SK-N-SH (cell line): ENCODE measurements at regions not wholly inside any gene's neighbourhood (a gene's known extent, or its start where the extent isn't known, plus 50 kb on each side); places are given as distances from the start of the nearest gene placed in this dataset.

Source experiments
- CTCF ChIA-PET: fragments of 300-600, 350-600 bp; formaldehyde crosslinking; extraction: SDS; loops from one replicate; lab custom pipeline; 2021; lab: Yijun Ruan, JAX
- POLR2A ChIA-PET: fragments of 350-600 bp; sonication (Branson Sonifier 250); formaldehyde crosslinking; extraction: SDS; loops from one replicate; lab custom pipeline; 2020; ENCODE audit warnings: antibody characterized with exemption, inconsistent platforms; lab: Yijun Ruan, JAX
- DNase-seq: peaks from one replicate; pipeline ENCODE4 v3.0.0; 2012
- H2AFZ ChIP-seq: fragments of 200-600 bp; sonication (generic); 2 replicates; pipeline ENCODE4 v1.8.1; 2016; ENCODE audit warnings: antibody characterized with exemption, mild to moderate bottlenecking, low read depth
- H3F3A ChIP-seq: fragments of 200-600 bp; sonication (generic); replicated peaks from 2 replicates; pipeline ENCODE3; 2016; ENCODE audit warnings: antibody characterized with exemption, mild to moderate bottlenecking; ENCODE audit not compliant: insufficient read depth
- H3K27ac ChIP-seq, 2 experiments: fragments of 200-500 bp in 1 of 2; fragments of 200-600 bp in 1 of 2; sonication (Bioruptor generic) in 1 of 2; sonication (generic), shearing (Covaris generic) in 1 of 2; 2 replicates each; pipeline versions ENCODE4 v1.5.1 to v1.6.1; 2014 to 2016; ENCODE audit warnings: low read depth in 2 of 2, inconsistent platforms in 1 of 2, low read length in 1 of 2, mild to moderate bottlenecking in 1 of 2, mixed read lengths in 1 of 2
- H3K27me3 ChIP-seq: fragments of 200-600 bp; sonication (generic), shearing (Covaris generic); 2 replicates; pipeline ENCODE4 v1.6.1; 2016; ENCODE audit warnings: mixed run types; ENCODE audit not compliant: insufficient read depth
- H3K36me3 ChIP-seq, 2 experiments: fragments of 200-500 bp in 1 of 2; fragments of 200-600 bp in 1 of 2; sonication (Bioruptor generic) in 1 of 2; sonication (generic) in 1 of 2; replicated peaks in 1 of 2; 2 replicates each; pipeline versions ENCODE3 to v1.5.1; 2014 to 2016; ENCODE audit warnings: low read length in 1 of 2, mild to moderate bottlenecking in 1 of 2; ENCODE audit not compliant: insufficient read depth in 2 of 2, control insufficient read depth in 1 of 2
- H3K4me1 ChIP-seq, 2 experiments: fragments of 200-500 bp in 1 of 2; fragments of 200-600 bp in 1 of 2; sonication (Bioruptor generic) in 1 of 2; sonication (generic), shearing (Covaris generic) in 1 of 2; 2 replicates each; pipeline versions ENCODE4 v1.5.1 to v1.6.1; 2014 to 2016; ENCODE audit warnings: low read depth in 1 of 2, low read length in 1 of 2, mixed run types in 1 of 2; ENCODE audit not compliant: insufficient read depth in 2 of 2, control insufficient read depth in 1 of 2
- H3K4me2 ChIP-seq: fragments of 200-600 bp; sonication (generic), shearing (Covaris generic); 2 replicates; pipeline ENCODE4 v1.6.1; 2017; ENCODE audit warnings: mixed run types
- H3K4me3 ChIP-seq, 2 experiments: fragments of 200-500 bp in 1 of 2; fragments of 200-600 bp in 1 of 2; sonication (Bioruptor generic) in 1 of 2; sonication (generic), shearing (Covaris generic) in 1 of 2; 2 replicates each; pipeline versions ENCODE4 v1.5.1 to v1.8.1; 2014 to 2016; ENCODE audit warnings: low read depth in 2 of 2, inconsistent platforms in 1 of 2, low read length in 1 of 2, mild to moderate bottlenecking in 1 of 2, mixed read lengths in 1 of 2, moderate library complexity in 1 of 2
- H3K79me2 ChIP-seq: fragments of 200-600 bp; sonication (generic); 2 replicates; pipeline ENCODE4 v1.8.1; 2017; ENCODE audit warnings: mild to moderate bottlenecking; ENCODE audit not compliant: insufficient read depth
- H3K9ac ChIP-seq: fragments of 200-600 bp; sonication (generic); 2 replicates; pipeline ENCODE4 v1.6.1; 2017; ENCODE audit warnings: mixed run types
- H3K9me2 ChIP-seq: fragments of 200-600 bp; sonication (generic); 2 replicates; pipeline ENCODE4 v1.6.1; 2017; ENCODE audit warnings: mixed run types
- H3K9me3 ChIP-seq: fragments of 200-600 bp; sonication (generic); 2 replicates; pipeline ENCODE4 v1.6.1; 2017; ENCODE audit warnings: mixed run types, mild to moderate bottlenecking, moderate library complexity
- H4K20me1 ChIP-seq: fragments of 200-600 bp; sonication (generic); 2 replicates; pipeline ENCODE4 v1.6.1; 2017; ENCODE audit warnings: mild to moderate bottlenecking, mixed run types; ENCODE audit not compliant: insufficient read depth
- CHD2 ChIP-seq: fragments of 150-350 bp; IDR thresholded peaks from 2 replicates; pipeline ENCODE4 v1.6.1; 2018; ENCODE audit warnings: low read length; ENCODE audit not compliant: partially characterized antibody
- EP300 ChIP-seq, 2 experiments: IDR thresholded peaks; 2 replicates each; pipeline versions ENCODE4 v1.4.0 to v1.6.1; 2012; ENCODE audit warnings: borderline replicate concordance in 1 of 2, low read depth in 1 of 2, low read length in 1 of 2
- EZH2phosphoT487 ChIP-seq: fragments of 200-600 bp; sonication (generic); IDR thresholded peaks from 2 replicates; pipeline ENCODE4 v1.6.1; 2017; ENCODE audit warnings: low read depth, mixed run types, mild to moderate bottlenecking, antibody characterized with exemption, moderate library complexity, borderline replicate concordance
- FOSL2 ChIP-seq: IDR thresholded peaks from 2 replicates; pipeline ENCODE4 v1.4.0; 2012; ENCODE audit warnings: low read depth, mild to moderate bottlenecking, moderate library complexity, borderline replicate concordance
- FOXJ3 ChIP-seq: sonication (generic); formaldehyde crosslinking; IDR thresholded peaks from 2 replicates; pipeline ENCODE4 v1.5.1; 2020; ENCODE audit warnings: mild to moderate bottlenecking, missing genetic modification reagents
- FOXM1 ChIP-seq: IDR thresholded peaks from 2 replicates; pipeline ENCODE4 v1.4.0; 2012; ENCODE audit warnings: low read depth, mild to moderate bottlenecking
- GABPA ChIP-seq: IDR thresholded peaks from 2 replicates; pipeline ENCODE4 v1.4.0; 2012; ENCODE audit warnings: low read depth, mild to moderate bottlenecking
- GATA2 ChIP-seq: sonication (generic); formaldehyde crosslinking; IDR thresholded peaks from 2 replicates; pipeline ENCODE4 v1.5.0; 2020; ENCODE audit warnings: mild to moderate bottlenecking, missing genetic modification reagents
- IRF3 ChIP-seq: fragments of 150-350 bp; IDR thresholded peaks from 2 replicates; pipeline ENCODE4 v1.6.1; 2016; ENCODE audit warnings: mild to moderate bottlenecking, low read depth, low read length
- MAX ChIP-seq: IDR thresholded peaks from 2 replicates; pipeline ENCODE4 v1.4.0; 2012; ENCODE audit warnings: low read depth
- MEF2A ChIP-seq: IDR thresholded peaks from 2 replicates; pipeline ENCODE4 v1.4.0; 2012; ENCODE audit warnings: low read depth, borderline replicate concordance
- NRF1 ChIP-seq: IDR thresholded peaks from 2 replicates; pipeline ENCODE4 v1.6.1; 2012; ENCODE audit warnings: low read depth, mild to moderate bottlenecking, low read length
- POLR2AphosphoS5 ChIP-seq: IDR thresholded peaks from 2 replicates; pipeline ENCODE4 v1.6.1; 2012; ENCODE audit warnings: low read depth, low read length
- RFX5 ChIP-seq: IDR thresholded peaks from 2 replicates; pipeline ENCODE4 v1.6.1; 2012; ENCODE audit warnings: mild to moderate bottlenecking, improper control_type of control experiment, low read length
- TCF12 ChIP-seq: IDR thresholded peaks from 2 replicates; pipeline ENCODE4 v1.4.0; 2012
- TEAD4 ChIP-seq: IDR thresholded peaks from 2 replicates; pipeline ENCODE4 v1.4.0; 2012; ENCODE audit warnings: mild to moderate bottlenecking, borderline replicate concordance; ENCODE audit not compliant: insufficient read depth
- USF1 ChIP-seq: IDR thresholded peaks from 2 replicates; pipeline ENCODE4 v1.4.0; 2012; ENCODE audit warnings: low read depth, borderline replicate concordance
- WGBS: methylation state at CpG from one replicate; pipeline ENCODE4 v1.1.6; 2017; ENCODE audit warnings: low lambda C conversion rate; 5-methylcytosine and 5-hydroxymethylcytosine counted together
- TF ChIP-seq, protein P1 (sequence below): IDR thresholded peaks from 2 replicates; pipeline ENCODE4; 2012
- TF ChIP-seq, protein P2 (sequence below): fragments of 200-600 bp; sonication (generic); IDR thresholded peaks from 2 replicates; pipeline ENCODE4 v1.6.1; 2017; ENCODE audit warnings: antibody characterized with exemption, mild to moderate bottlenecking, moderate library complexity

DNA sequence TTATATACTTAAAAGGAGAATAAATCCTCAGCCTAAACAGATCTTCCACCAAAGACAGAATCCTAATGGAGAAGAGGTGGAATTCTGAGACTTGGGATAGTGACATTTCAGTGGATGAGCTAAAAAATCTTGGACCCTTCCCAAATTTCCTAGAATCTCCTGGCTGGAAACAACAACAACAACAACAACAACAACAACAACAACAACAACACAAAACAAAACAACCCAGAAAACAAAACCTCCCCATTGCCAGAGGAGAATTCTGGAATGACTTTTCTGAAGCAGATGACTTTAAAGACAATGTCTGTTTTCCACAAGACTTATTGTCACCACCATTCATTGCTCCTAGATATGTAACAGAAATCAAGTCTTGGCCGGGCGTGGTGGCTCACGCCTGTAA is 322.1 kb downstream of the ARL4A start:
- no peaks in the 10 kb centered on the region for H3K27me3 ChIP-seq
- CTCF ChIA-PET = no interaction called here
- H3K9ac ChIP-seq = no peak overlapping the region
- H3K79me2 ChIP-seq = no peaks in the 10 kb centered on the region
- H3K4me1 ChIP-seq = no peaks in the 10 kb centered on the region
- H3F3A ChIP-seq = no peaks in the 10 kb centered on the region
- H2AFZ ChIP-seq = no peak overlapping the region
- no peak for DNase-seq
- H3K36me3 ChIP-seq = no peaks in the 10 kb centered on the region
- no peaks in the 10 kb centered on the region for H4K20me1 ChIP-seq
- H3K4me3 ChIP-seq = no peak overlapping the region
- H3K4me2 ChIP-seq = no peak overlapping the region
- TF ChIP-seq USF1 (no peak), EP300 (IDR thresholded peaks at IDR 0.05; ENCODE audit: borderline replicate concordance in 1 of 2, low read depth in 1 of 2, low read length in 1 of 2) (no peak), CHD2 (no peak), TCF12 (no peak), FOXJ3 (no peak), IRF3 (no peak)
- WGBS = 7% methylated on average over 3 of the region's 3 CpGs
- no peak overlapping the region for H3K27ac ChIP-seq
- no peaks in the 10 kb centered on the region for H3K9me2 ChIP-seq
- POLR2A ChIA-PET = no interaction called here
- no peaks in the 10 kb centered on the region for H3K9me3 ChIP-seq

GRCh38 chr7:13014011-13014410 is 326.6 kb downstream of the ARL4A start:
- H3K9me3 ChIP-seq = no peaks in the 10 kb centered on the region
- no peaks in the 10 kb centered on the region for H3F3A ChIP-seq
- H3K4me1 ChIP-seq = no peaks in the 10 kb centered on the region
- no peak overlapping the region for H2AFZ ChIP-seq
- H3K27me3 ChIP-seq = no peaks in the 10 kb centered on the region; the same call in 1 of the 2 replicates
- ChIA-PET POLR2A (no interaction called here), CTCF (interaction anchor here (1.1 kb wide), 1 partner anchor 327 kb away, joined by 4 read pairs; no protein-coding TSS in a partner anchor)
- WGBS = 7% methylated on average over 2 of the region's 2 CpGs
- H3K4me3 ChIP-seq = no peak overlapping the region
- TF ChIP-seq TEAD4 (no peak), RFX5 (no peak), TCF12 (no peak), GATA2 (CRISPR knock-in tag) (no peak), FOSL2 (no peak), FOXJ3 (no peak), NRF1 (no peak), GABPA (no peak), IRF3 (no peak), MAX (no peak), POLR2AphosphoS5 (no peak), EZH2phosphoT487 (no peak), FOXM1 (no peak), USF1 (no peak), MEF2A (no peak)
- TF ChIP-seq, protein P1, sequence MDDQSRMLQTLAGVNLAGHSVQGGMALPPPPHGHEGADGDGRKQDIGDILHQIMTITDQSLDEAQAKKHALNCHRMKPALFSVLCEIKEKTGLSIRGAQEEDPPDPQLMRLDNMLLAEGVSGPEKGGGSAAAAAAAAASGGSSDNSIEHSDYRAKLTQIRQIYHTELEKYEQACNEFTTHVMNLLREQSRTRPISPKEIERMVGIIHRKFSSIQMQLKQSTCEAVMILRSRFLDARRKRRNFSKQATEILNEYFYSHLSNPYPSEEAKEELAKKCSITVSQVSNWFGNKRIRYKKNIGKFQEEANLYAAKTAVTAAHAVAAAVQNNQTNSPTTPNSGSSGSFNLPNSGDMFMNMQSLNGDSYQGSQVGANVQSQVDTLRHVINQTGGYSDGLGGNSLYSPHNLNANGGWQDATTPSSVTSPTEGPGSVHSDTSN = no peak
- TF ChIP-seq, protein P2, sequence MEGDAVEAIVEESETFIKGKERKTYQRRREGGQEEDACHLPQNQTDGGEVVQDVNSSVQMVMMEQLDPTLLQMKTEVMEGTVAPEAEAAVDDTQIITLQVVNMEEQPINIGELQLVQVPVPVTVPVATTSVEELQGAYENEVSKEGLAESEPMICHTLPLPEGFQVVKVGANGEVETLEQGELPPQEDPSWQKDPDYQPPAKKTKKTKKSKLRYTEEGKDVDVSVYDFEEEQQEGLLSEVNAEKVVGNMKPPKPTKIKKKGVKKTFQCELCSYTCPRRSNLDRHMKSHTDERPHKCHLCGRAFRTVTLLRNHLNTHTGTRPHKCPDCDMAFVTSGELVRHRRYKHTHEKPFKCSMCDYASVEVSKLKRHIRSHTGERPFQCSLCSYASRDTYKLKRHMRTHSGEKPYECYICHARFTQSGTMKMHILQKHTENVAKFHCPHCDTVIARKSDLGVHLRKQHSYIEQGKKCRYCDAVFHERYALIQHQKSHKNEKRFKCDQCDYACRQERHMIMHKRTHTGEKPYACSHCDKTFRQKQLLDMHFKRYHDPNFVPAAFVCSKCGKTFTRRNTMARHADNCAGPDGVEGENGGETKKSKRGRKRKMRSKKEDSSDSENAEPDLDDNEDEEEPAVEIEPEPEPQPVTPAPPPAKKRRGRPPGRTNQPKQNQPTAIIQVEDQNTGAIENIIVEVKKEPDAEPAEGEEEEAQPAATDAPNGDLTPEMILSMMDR = no peak
- H3K79me2 ChIP-seq = no peaks in the 10 kb centered on the region
- no peaks in the 10 kb centered on the region for H3K9me2 ChIP-seq
- no peaks in the 10 kb centered on the region for H4K20me1 ChIP-seq
- no peak for DNase-seq
- no peaks in the 10 kb centered on the region for H3K36me3 ChIP-seq
- H3K9ac ChIP-seq = no peak overlapping the region
- no peak overlapping the region for H3K27ac ChIP-seq
- no peak overlapping the region for H3K4me2 ChIP-seq
